ENCODE measurements at regions not wholly inside any gene's neighbourhood (a gene's known extent, or its start where the extent isn't known, plus 50 kb on each side); places are given as distances from the start of the nearest gene placed in this dataset.

DNA sequence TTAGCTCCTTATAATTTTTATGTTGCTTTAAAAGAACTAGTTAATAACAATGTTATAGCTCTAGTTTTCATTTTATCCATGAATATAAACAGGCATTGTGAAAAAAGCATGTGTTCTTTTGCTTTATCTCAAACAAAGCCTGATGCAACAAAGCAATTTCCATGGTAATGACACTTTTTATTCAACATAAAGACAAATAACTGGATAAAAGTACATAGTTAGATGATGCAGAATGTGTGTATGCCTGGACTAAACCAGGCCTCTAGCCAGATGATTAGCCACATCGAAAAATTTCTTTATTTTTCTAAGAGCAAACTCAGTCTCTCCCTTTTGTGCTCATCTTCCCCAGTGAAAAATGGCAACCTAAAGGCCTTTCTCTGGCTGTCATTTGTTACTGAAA, 125.6 kb upstream of the TARS1 start:
- Histone ChIP-seq H3K27me3 (ENCODE audit: control insufficient read depth, insufficient read depth, low read length) (no peaks in the 10 kb centered on the region), H3K4me3 (ENCODE audit: low read depth, low read length) (no peak overlapping the region), H3K36me3 (ENCODE audit: control insufficient read depth, insufficient read depth, low read length) (no peaks in the 10 kb centered on the region)
- TF ChIP-seq, protein P1, sequence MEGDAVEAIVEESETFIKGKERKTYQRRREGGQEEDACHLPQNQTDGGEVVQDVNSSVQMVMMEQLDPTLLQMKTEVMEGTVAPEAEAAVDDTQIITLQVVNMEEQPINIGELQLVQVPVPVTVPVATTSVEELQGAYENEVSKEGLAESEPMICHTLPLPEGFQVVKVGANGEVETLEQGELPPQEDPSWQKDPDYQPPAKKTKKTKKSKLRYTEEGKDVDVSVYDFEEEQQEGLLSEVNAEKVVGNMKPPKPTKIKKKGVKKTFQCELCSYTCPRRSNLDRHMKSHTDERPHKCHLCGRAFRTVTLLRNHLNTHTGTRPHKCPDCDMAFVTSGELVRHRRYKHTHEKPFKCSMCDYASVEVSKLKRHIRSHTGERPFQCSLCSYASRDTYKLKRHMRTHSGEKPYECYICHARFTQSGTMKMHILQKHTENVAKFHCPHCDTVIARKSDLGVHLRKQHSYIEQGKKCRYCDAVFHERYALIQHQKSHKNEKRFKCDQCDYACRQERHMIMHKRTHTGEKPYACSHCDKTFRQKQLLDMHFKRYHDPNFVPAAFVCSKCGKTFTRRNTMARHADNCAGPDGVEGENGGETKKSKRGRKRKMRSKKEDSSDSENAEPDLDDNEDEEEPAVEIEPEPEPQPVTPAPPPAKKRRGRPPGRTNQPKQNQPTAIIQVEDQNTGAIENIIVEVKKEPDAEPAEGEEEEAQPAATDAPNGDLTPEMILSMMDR (IDR thresholded peaks at IDR 0.05; ENCODE audit: insufficient read depth, low read length, poor library complexity, severe bottlenecking): no peak
- DNase-seq (ENCODE audit: low read depth): no peak

DNA sequence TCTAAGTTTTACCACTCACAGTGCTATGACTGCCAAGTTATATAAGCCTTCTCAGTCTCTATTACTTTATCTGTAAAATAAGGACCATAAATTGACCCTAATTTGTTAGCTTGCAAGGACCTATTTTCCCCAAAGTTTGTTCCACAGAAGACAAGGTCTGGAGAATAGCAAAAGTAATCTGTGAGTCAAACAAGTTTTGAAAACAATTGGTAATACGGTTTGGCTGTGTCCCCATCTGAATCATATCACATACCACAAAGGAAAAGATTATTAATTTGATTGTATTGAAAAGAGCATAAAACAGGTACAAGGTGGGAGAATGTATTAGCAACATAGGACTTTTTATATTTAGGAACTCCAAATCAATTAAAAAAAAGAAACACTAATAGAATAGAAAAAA, 124.0 kb upstream of the TARS1 start:
- H3K27me3 ChIP-seq (ENCODE audit: control insufficient read depth, insufficient read depth, low read length): no peaks in the 10 kb centered on the region
- no peak overlapping the region for H3K4me3 ChIP-seq (ENCODE audit: low read depth, low read length)
- no peak for DNase-seq (ENCODE audit: low read depth)
- TF ChIP-seq, protein P1 (IDR thresholded peaks at IDR 0.05; ENCODE audit: insufficient read depth, low read length, poor library complexity, severe bottlenecking): no peak
- no peaks in the 10 kb centered on the region for H3K36me3 ChIP-seq (ENCODE audit: control insufficient read depth, insufficient read depth, low read length)

DNA sequence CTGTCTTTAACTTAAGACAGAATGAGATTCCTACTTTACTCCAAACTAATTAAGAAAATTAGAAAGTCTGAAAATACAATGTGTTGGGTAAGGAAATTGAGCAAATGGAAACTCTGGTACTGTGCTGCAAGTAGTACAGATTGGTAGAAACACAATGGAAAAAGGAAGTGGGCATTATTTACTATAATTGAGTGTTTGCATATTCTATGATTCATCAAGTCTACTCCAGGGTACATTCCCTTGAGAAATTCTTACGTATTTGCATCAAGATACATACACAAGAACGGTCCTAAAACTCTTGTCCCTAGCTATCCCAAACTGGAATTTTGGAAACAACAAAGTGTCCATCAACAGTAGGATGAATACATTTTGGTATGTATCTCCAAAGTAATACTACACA, 123.5 kb upstream of the TARS1 start:
- H3K27me3 ChIP-seq (ENCODE audit: control insufficient read depth, insufficient read depth, low read length): no peaks in the 10 kb centered on the region
- no peak overlapping the region for H3K4me3 ChIP-seq (ENCODE audit: low read depth, low read length)
- no peak for DNase-seq (ENCODE audit: low read depth)
- TF ChIP-seq, protein P1 (IDR thresholded peaks at IDR 0.05; ENCODE audit: insufficient read depth, low read length, poor library complexity, severe bottlenecking): no peak
- no peaks in the 10 kb centered on the region for H3K36me3 ChIP-seq (ENCODE audit: control insufficient read depth, insufficient read depth, low read length)

DNA sequence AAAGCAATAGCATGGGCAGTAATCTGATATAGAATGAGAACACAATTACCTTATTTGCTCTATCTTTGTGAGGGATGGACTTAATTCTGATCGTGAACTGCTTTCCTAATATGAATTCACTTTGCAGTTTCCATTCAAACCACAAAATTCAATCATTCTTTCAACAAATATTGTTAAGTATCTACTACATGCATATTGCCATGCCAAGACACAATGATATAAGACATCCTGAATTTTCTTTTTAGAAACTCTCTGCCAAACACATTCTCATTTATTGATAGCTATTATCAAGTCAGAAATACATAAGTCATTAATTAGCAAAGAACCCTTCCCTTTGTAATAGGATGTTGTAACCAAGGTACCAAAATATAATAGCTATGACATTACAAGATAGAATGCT, 121.6 kb upstream of the TARS1 start:
- TF ChIP-seq, protein P1 (IDR thresholded peaks at IDR 0.05; ENCODE audit: insufficient read depth, low read length, poor library complexity, severe bottlenecking): no peak
- Histone ChIP-seq H3K4me3 (ENCODE audit: low read depth, low read length) (no peak overlapping the region), H3K36me3 (ENCODE audit: control insufficient read depth, insufficient read depth, low read length) (no peaks in the 10 kb centered on the region), H3K27me3 (ENCODE audit: control insufficient read depth, insufficient read depth, low read length) (no peaks in the 10 kb centered on the region)
- DNase-seq (ENCODE audit: low read depth): no peak

DNA sequence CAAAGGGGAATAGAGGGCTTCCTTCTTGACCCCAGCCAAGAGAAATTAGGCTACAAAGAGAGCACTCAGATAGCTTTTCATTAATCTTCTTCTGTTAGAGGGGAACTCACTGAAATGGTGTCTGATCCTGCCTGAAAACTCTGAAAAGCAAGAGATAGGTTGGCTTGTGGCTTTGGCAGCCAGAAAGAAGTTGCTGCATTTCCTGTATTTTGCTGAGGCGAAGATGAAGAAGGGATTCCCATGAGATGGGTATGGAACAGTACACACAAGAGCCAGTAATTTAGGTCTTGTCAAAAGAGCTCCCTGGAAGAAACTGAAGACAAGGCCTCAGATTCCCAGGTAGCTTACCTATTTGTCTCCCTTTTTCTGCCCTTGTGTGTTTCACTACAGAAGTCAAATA, 120.9 kb upstream of the TARS1 start:
- no peaks in the 10 kb centered on the region for H3K36me3 ChIP-seq (ENCODE audit: control insufficient read depth, insufficient read depth, low read length)
- no peak for DNase-seq (ENCODE audit: low read depth)
- no peaks in the 10 kb centered on the region for H3K27me3 ChIP-seq (ENCODE audit: control insufficient read depth, insufficient read depth, low read length)
- no peak overlapping the region for H3K4me3 ChIP-seq (ENCODE audit: low read depth, low read length)
- TF ChIP-seq, protein P1 (IDR thresholded peaks at IDR 0.05; ENCODE audit: insufficient read depth, low read length, poor library complexity, severe bottlenecking): no peak

DNA sequence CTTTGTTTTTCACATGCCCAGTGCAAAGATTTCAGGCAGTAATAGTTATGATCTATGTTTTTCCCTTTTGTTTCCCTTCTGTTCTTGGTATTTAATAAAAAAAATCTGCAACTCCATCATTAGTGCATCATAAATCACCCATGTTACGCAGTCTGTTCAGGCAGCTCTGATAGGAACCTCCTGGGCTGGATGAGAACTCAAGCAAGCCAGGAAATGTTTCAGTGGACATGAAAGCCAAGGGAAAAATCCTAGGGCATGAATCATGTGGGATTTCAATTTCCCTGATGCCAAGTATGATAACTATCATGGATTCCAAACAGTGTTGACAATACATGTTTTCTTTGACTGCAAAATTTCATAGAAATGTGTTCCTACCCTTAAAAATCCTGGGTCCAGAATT, 119.7 kb upstream of the TARS1 start:
- TF ChIP-seq, protein P1 (IDR thresholded peaks at IDR 0.05; ENCODE audit: insufficient read depth, low read length, poor library complexity, severe bottlenecking): no peak
- DNase-seq (ENCODE audit: low read depth): peak; percentile 56
- H3K4me3 ChIP-seq (ENCODE audit: low read depth, low read length): no peak overlapping the region
- H3K36me3 ChIP-seq (ENCODE audit: control insufficient read depth, insufficient read depth, low read length): no peaks in the 10 kb centered on the region
- no peaks in the 10 kb centered on the region for H3K27me3 ChIP-seq (ENCODE audit: control insufficient read depth, insufficient read depth, low read length)

Measured in kidney epithelial cell (primary cell).